Testis (tissue), 2 donors: ENCODE measurements at regions not wholly inside any gene's neighbourhood (a gene's known extent, or its start where the extent isn't known, plus 50 kb on each side); places are given as distances from the start of the nearest gene placed in this dataset.

Experiments
- CTCF ChIP-seq, 3 experiments: fragments of 450-650 bp in 2 of 3; fragments of 200-600 bp in 1 of 3; sonication (generic) in 1 of 3; IDR thresholded peaks; one replicate each; pipeline ENCODE4 v1.5.1; 2016 to 2019; ENCODE audit warnings: antibody characterized with exemption in 3 of 3, mild to moderate bottlenecking in 2 of 3, moderate library complexity in 1 of 3
- POLR2A ChIP-seq: fragments of 450-650 bp; IDR thresholded peaks from one replicate; pipeline ENCODE4 v1.6.1; 2017; ENCODE audit warnings: antibody characterized with exemption, mild to moderate bottlenecking, moderate library complexity

GRCh38 chr5:73298772-73299630 lies 126.0 kb downstream of the TMEM174 start:
- TF ChIP-seq CTCF (IDR thresholded peaks at IDR 0.05) (peak in 1 of 3 experiments; percentile 12), POLR2A (no peak)
